ENCODE measurements at regions not wholly inside any gene's neighbourhood (a gene's known extent, or its start where the extent isn't known, plus 50 kb on each side); places are given as distances from the start of the nearest gene placed in this dataset.

GRCh38 chr3:127399154-127399553, 111.3 kb upstream of the PRR20G start:
- no peak for DNase-seq (ENCODE audit: low read depth)

DNA sequence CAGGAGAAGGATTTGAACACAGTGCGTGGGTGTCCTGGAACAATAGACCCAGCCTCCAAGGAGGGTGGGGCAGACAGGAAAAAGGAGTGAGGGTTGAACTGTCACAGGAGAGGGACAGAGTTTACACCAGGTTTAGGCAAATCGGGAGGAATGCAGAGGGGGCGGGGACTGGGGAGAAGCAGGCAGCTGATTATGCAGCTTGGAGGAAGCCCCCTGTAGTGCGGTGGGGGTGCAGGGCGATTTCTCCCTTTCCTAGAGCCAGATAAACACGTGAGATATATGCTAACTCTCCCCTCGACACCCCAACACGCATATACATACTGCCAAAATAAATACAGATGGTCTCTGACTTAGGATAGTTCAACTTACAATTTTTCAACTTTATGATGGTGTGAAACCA, 108.6 kb upstream of the PRR20G start:
- DNase-seq (ENCODE audit: low read depth) = no peak

DNA sequence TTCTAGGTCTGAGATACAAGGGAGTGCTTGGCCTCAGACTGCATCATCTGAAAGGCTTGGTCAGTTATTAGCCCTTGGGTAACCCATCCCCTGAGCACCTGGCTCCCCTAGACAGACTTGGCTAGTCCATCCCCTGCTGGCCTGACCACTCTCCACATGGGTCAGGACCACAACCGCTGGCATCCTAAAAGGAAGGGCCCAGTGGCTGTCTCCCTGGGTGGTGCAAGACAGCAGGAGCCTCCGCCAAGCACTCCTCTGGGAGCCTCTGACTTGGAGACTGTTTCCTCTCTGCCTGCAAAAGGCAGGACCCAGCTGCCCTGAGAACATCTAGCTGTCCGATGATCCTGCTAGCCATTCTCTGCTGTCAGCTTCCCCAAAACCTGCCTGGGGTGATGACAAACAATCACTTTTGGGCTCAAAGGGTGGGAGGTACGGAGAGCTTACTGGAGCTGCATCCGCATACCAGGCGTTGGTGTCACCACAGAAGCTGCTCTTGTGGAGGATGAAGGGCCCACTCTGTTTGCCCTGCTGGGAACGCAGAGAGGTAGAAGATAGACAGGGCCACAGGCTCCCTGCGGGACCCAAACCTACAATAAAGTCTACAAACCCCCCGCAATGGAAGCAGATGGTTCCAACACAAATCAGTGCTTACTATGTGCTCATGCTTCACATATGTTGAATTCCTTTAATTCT, 108.0 kb upstream of the PRR20G start:
- no peak for DNase-seq (ENCODE audit: low read depth)

- DNase-seq (ENCODE audit: low read depth) = no peak
These were observed 107.3 kb upstream of the PRR20G start for GRCh38 chr3:127394984-127395662.

- DNase-seq (ENCODE audit: low read depth) = no peak
These were observed 106.2 kb upstream of the PRR20G start for GRCh38 chr3:127394031-127394430.

DNA sequence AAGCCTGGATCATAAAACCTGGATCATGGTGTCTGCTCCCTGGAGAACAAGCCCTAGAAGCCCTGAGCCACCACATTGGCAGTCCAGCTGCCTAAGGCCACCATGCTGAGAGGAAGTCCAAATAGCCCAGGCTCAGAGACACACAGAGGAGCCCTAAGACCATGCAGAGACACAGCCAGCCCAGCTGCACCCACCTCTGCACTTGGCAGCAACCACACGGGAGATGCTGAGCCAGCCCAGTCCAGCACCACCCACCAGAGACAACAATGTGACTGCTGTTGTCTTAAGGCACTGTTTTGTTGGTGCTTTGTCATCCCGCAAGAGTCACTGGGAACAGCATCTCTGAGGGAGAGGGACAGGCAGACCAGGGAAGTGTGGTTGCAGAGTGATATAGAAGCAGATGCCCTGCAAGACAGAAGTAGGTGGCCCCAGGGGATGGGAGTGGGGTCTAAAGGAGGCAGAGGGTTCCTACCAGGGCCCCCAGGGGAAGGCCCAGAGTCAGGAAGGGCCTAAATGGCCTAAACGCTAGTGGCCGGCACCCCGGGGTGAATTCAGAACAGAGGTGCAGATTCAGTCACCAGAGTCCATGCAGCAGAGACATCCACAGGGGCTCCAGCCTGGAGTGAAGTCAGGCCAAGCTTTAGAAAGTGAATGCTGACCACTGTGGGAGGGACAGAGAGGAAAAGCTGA, 105.4 kb upstream of the PRR20G start:
- no peak for DNase-seq (ENCODE audit: low read depth)

GRCh38 chr3:127392156-127392490, 104.3 kb upstream of the PRR20G start:
- DNase-seq (ENCODE audit: low read depth) = no peak

GRCh38 chr3:127391436-127392155, 103.8 kb upstream of the PRR20G start:
- DNase-seq (ENCODE audit: low read depth) = no peak

DNA sequence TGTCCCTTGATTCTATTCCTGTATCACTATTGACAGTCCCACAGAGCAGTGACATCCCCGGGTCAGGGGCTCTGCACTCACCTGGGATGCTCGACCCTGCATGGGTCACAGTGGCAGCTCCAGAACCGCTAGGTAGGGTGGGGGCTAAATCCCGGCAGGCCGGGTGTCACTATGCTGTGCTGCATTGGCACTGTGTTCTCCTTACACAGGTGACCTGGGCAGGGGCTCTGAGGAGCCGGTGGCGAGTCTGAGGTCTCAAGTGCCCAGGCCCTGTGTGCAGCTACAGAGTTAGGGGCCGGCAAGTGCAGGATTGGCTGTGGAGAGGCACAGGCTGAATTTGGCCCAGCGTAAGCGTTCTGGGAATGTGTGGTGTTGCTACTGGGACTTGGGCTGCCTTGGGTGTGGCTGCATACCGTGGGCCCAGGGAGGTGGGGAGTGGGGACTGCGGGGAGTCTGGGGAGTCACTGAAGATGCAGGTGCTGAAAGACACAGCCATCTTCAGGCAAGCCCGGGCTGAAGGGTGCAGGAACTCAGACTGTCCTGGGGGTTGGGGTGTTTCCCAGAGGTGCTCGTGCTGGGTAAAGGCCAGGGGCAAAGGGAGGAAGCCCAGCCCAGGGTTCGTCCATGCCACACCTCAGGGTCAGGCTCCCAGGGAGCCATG, 102.6 kb upstream of the PRR20G start:
- DNase-seq (ENCODE audit: low read depth) = no peak

GRCh38 chr3:127389913-127390312, 102.1 kb upstream of the PRR20G start:
- no peak for DNase-seq (ENCODE audit: low read depth)

GRCh38 chr3:127389420-127389819, 101.6 kb upstream of the PRR20G start:
- no peak for DNase-seq (ENCODE audit: low read depth)

DNA sequence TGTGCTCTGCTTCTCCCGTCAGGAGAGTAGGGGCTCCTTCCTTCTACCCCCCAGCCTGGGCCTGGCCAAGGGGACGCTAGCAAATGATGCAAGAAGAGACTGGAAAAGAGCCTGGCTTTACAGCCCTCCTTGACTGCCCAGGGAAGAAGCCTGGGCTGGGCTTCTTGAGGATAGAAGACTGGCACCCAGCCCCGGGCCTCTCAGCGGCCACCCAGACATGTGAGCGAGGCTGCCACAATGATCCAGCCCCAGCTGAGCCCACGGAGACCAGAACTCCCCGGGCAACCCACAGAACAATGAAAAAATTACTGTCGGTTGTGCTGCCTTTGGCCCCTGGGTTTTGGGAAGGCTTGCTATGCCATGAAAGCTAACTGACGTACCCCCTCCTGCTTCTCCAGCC, 100.6 kb upstream of the PRR20G start:
- DNase-seq (ENCODE audit: low read depth) = no peak

DNA sequence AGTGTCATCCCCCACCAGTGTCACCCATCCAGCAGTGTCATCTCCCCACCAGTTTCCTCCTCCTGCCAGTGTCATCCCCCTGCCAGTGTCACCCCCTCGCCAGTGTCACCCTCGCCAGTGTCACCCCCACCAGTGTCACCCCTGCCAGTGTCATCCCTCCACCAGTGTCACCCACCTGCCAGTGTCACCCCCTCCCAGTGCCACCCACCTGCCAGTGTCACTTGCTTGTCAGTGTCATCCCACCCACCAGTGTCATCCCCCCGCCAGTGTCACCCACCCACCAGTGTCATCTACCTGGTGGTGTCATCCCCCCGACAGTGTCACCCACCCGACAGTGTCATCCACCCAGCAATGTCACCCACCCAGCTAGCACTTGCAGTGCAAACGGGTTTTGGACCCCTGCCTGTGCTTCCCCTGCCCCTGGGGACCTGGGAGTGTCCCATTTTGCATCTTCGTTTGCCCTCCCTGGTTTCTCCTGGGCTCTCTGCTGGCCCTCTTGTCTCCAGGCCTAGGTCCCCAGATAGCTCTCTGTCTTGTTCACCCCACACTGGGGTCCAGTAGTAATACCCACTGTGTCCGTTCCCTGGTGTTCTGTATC, 99.8 kb upstream of the PRR20G start:
- DNase-seq (ENCODE audit: low read depth) = no peak

GRCh38 chr3:127387119-127387518, 99.3 kb upstream of the PRR20G start:
- DNase-seq (ENCODE audit: low read depth) = no peak

GRCh38 chr3:127386490-127386889, 98.6 kb upstream of the PRR20G start:
- DNase-seq (ENCODE audit: low read depth) = no peak

DNA sequence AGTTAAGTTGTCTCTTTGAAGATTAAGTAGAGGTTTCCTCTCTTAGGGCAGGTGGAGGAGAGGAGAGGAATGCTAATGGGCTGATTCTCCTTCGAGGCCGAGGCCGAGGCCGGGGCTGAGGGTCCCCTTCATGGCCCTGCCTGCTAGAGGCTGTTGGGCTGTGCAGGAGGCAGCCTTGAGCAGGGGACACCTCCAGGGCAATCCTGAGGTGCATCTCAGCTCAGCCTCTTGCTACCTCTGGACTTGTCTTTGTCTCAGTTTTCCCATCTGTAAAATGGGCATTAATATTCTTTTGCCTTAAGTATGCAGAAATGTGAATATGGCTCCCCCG, 97.7 kb upstream of the PRR20G start:
- DNase-seq (ENCODE audit: low read depth) = no peak

- no peak for DNase-seq (ENCODE audit: low read depth)
These were observed 97.1 kb upstream of the PRR20G start for GRCh38 chr3:127384717-127385539.

- no peak for DNase-seq (ENCODE audit: low read depth)
These were observed 95.9 kb upstream of the PRR20G start for GRCh38 chr3:127383656-127384179.

- no peak for DNase-seq (ENCODE audit: low read depth)
These were observed 90.2 kb upstream of the PRR20G start for GRCh38 chr3:127377801-127378655.
